ENCODE measurements at regions not wholly inside any gene's neighbourhood (a gene's known extent, or its start where the extent isn't known, plus 50 kb on each side); places are given as distances from the start of the nearest gene placed in this dataset.

GRCh38 chr10:109149666-109150350 lies 773.5 kb downstream of the XPNPEP1 start:
- no peak overlapping the region for H3K4me3 ChIP-seq (ENCODE audit: low read length in 2 of 2)
- no peaks in the 10 kb centered on the region for H3K36me3 ChIP-seq (ENCODE audit: control insufficient read depth in 2 of 2, insufficient read depth in 2 of 2, low read length in 1 of 2)
- H3K27ac ChIP-seq (ENCODE audit: low read depth in 1 of 2, low read length in 1 of 2) = no peak overlapping the region
- H3K9me3 ChIP-seq (ENCODE audit: control insufficient read depth in 2 of 2, insufficient read depth in 1 of 2, low read length in 1 of 2) = no peaks in the 10 kb centered on the region
- no peaks in the 10 kb centered on the region for H3K27me3 ChIP-seq (ENCODE audit: control insufficient read depth in 2 of 2, insufficient read depth in 1 of 2, low read length in 1 of 2)
- no peaks in the 10 kb centered on the region for H3K4me1 ChIP-seq (ENCODE audit: control insufficient read depth in 2 of 2, insufficient read depth in 2 of 2, low read length in 2 of 2)
- no peak for DNase-seq (ENCODE audit: low read depth in 6 of 9, low spot score in 9 of 9)

- no peak for DNase-seq (ENCODE audit: low read depth in 6 of 9, low spot score in 9 of 9)
- no peaks in the 10 kb centered on the region for H3K36me3 ChIP-seq (ENCODE audit: control insufficient read depth in 2 of 2, insufficient read depth in 2 of 2, low read length in 1 of 2)
- 83% methylated on average over 1 of the region's 1 CpG for WGBS
- H3K27me3 ChIP-seq (ENCODE audit: control insufficient read depth in 2 of 2, insufficient read depth in 1 of 2, low read length in 1 of 2) = no peaks in the 10 kb centered on the region
- H3K9me3 ChIP-seq (ENCODE audit: control insufficient read depth in 2 of 2, insufficient read depth in 1 of 2, low read length in 1 of 2) = no peaks in the 10 kb centered on the region
- no peak overlapping the region for H3K27ac ChIP-seq (ENCODE audit: low read depth in 1 of 2, low read length in 1 of 2)
- no peak overlapping the region for H3K4me3 ChIP-seq (ENCODE audit: low read length in 2 of 2)
- H3K4me1 ChIP-seq (ENCODE audit: control insufficient read depth in 2 of 2, insufficient read depth in 2 of 2, low read length in 2 of 2) = no peaks in the 10 kb centered on the region
Observed at GRCh38 chr10:109127363-109127762, 795.9 kb downstream of the XPNPEP1 start.

GRCh38 chr10:109126541-109126940 lies 796.8 kb downstream of the XPNPEP1 start:
- H3K27ac ChIP-seq (ENCODE audit: low read depth in 1 of 2, low read length in 1 of 2) = no peak overlapping the region
- DNase-seq (ENCODE audit: low read depth in 6 of 9, low spot score in 9 of 9) = no peak
- no peaks in the 10 kb centered on the region for H3K36me3 ChIP-seq (ENCODE audit: control insufficient read depth in 2 of 2, insufficient read depth in 2 of 2, low read length in 1 of 2)
- H3K4me3 ChIP-seq (ENCODE audit: low read length in 2 of 2) = no peak overlapping the region
- H3K9me3 ChIP-seq (ENCODE audit: control insufficient read depth in 2 of 2, insufficient read depth in 1 of 2, low read length in 1 of 2) = no peaks in the 10 kb centered on the region
- no peaks in the 10 kb centered on the region for H3K27me3 ChIP-seq (ENCODE audit: control insufficient read depth in 2 of 2, insufficient read depth in 1 of 2, low read length in 1 of 2)
- WGBS = 94% methylated on average over 3 of the region's 3 CpGs
- no peaks in the 10 kb centered on the region for H3K4me1 ChIP-seq (ENCODE audit: control insufficient read depth in 2 of 2, insufficient read depth in 2 of 2, low read length in 2 of 2)

GRCh38 chr10:109126016-109126415 lies 797.3 kb downstream of the XPNPEP1 start:
- H3K4me3 ChIP-seq (ENCODE audit: low read length in 2 of 2) = no peak overlapping the region
- H3K27ac ChIP-seq (ENCODE audit: low read depth in 1 of 2, low read length in 1 of 2) = no peak overlapping the region
- H3K27me3 ChIP-seq (ENCODE audit: control insufficient read depth in 2 of 2, insufficient read depth in 1 of 2, low read length in 1 of 2) = no peaks in the 10 kb centered on the region
- no peak for DNase-seq (ENCODE audit: low read depth in 6 of 9, low spot score in 9 of 9)
- H3K36me3 ChIP-seq (ENCODE audit: control insufficient read depth in 2 of 2, insufficient read depth in 2 of 2, low read length in 1 of 2) = no peaks in the 10 kb centered on the region
- no peaks in the 10 kb centered on the region for H3K9me3 ChIP-seq (ENCODE audit: control insufficient read depth in 2 of 2, insufficient read depth in 1 of 2, low read length in 1 of 2)
- 75% methylated on average over 1 of the region's 1 CpG for WGBS
- H3K4me1 ChIP-seq (ENCODE audit: control insufficient read depth in 2 of 2, insufficient read depth in 2 of 2, low read length in 2 of 2) = no peaks in the 10 kb centered on the region

- Histone ChIP-seq H3K36me3 (ENCODE audit: control insufficient read depth in 2 of 2, insufficient read depth in 2 of 2, low read length in 1 of 2) (no peaks in the 10 kb centered on the region), H3K4me3 (ENCODE audit: low read length in 2 of 2) (no peak overlapping the region), H3K4me1 (ENCODE audit: control insufficient read depth in 2 of 2, insufficient read depth in 2 of 2, low read length in 2 of 2) (no peaks in the 10 kb centered on the region), H3K27ac (ENCODE audit: low read depth in 1 of 2, low read length in 1 of 2) (no peak overlapping the region), H3K9me3 (ENCODE audit: control insufficient read depth in 2 of 2, insufficient read depth in 1 of 2, low read length in 1 of 2) (peaks cover 0 to 14% of the 10 kb centered on the region in 2 donors), H3K27me3 (ENCODE audit: control insufficient read depth in 2 of 2, insufficient read depth in 1 of 2, low read length in 1 of 2) (no peaks in the 10 kb centered on the region)
- 48% methylated on average over 2 of the region's 2 CpGs for WGBS
- no peak for DNase-seq (ENCODE audit: low read depth in 6 of 9, low spot score in 9 of 9)
Observed at GRCh38 chr10:109115179-109115578, 808.1 kb downstream of the XPNPEP1 start.

GRCh38 chr10:109114579-109114978 lies 808.7 kb downstream of the XPNPEP1 start:
- H3K36me3 ChIP-seq (ENCODE audit: control insufficient read depth in 2 of 2, insufficient read depth in 2 of 2, low read length in 1 of 2) = no peaks in the 10 kb centered on the region
- no peaks in the 10 kb centered on the region for H3K27me3 ChIP-seq (ENCODE audit: control insufficient read depth in 2 of 2, insufficient read depth in 1 of 2, low read length in 1 of 2)
- WGBS = 93% methylated on average over 2 of the region's 2 CpGs
- no peak for DNase-seq (ENCODE audit: low read depth in 6 of 9, low spot score in 9 of 9)
- H3K4me1 ChIP-seq (ENCODE audit: control insufficient read depth in 2 of 2, insufficient read depth in 2 of 2, low read length in 2 of 2) = no peaks in the 10 kb centered on the region
- peaks cover 0 to 14% of the 10 kb centered on the region in 2 donors for H3K9me3 ChIP-seq (ENCODE audit: control insufficient read depth in 2 of 2, insufficient read depth in 1 of 2, low read length in 1 of 2)
- H3K4me3 ChIP-seq (ENCODE audit: low read length in 2 of 2) = no peak overlapping the region
- H3K27ac ChIP-seq (ENCODE audit: low read depth in 1 of 2, low read length in 1 of 2) = no peak overlapping the region

GRCh38 chr10:109106604-109107003 lies 816.7 kb downstream of the XPNPEP1 start:
- H3K4me3 ChIP-seq (ENCODE audit: low read length in 2 of 2) = no peak overlapping the region
- DNase-seq (ENCODE audit: low read depth in 6 of 9, low spot score in 9 of 9) = no peak
- no peaks in the 10 kb centered on the region for H3K4me1 ChIP-seq (ENCODE audit: control insufficient read depth in 2 of 2, insufficient read depth in 2 of 2, low read length in 2 of 2)
- no peaks in the 10 kb centered on the region for H3K9me3 ChIP-seq (ENCODE audit: control insufficient read depth in 2 of 2, insufficient read depth in 1 of 2, low read length in 1 of 2)
- H3K27me3 ChIP-seq (ENCODE audit: control insufficient read depth in 2 of 2, insufficient read depth in 1 of 2, low read length in 1 of 2) = no peaks in the 10 kb centered on the region
- no peaks in the 10 kb centered on the region for H3K36me3 ChIP-seq (ENCODE audit: control insufficient read depth in 2 of 2, insufficient read depth in 2 of 2, low read length in 1 of 2)
- no peak overlapping the region for H3K27ac ChIP-seq (ENCODE audit: low read depth in 1 of 2, low read length in 1 of 2)

- DNase-seq (ENCODE audit: low read depth in 6 of 9, low spot score in 9 of 9) = no peak
- H3K27ac ChIP-seq (ENCODE audit: low read depth in 1 of 2, low read length in 1 of 2) = no peak overlapping the region
- no peaks in the 10 kb centered on the region for H3K36me3 ChIP-seq (ENCODE audit: control insufficient read depth in 2 of 2, insufficient read depth in 2 of 2, low read length in 1 of 2)
- H3K27me3 ChIP-seq (ENCODE audit: control insufficient read depth in 2 of 2, insufficient read depth in 1 of 2, low read length in 1 of 2) = no peaks in the 10 kb centered on the region
- no peak overlapping the region for H3K4me3 ChIP-seq (ENCODE audit: low read length in 2 of 2)
- no peaks in the 10 kb centered on the region for H3K9me3 ChIP-seq (ENCODE audit: control insufficient read depth in 2 of 2, insufficient read depth in 1 of 2, low read length in 1 of 2)
- WGBS = 64% methylated on average over 2 of the region's 2 CpGs
- H3K4me1 ChIP-seq (ENCODE audit: control insufficient read depth in 2 of 2, insufficient read depth in 2 of 2, low read length in 2 of 2) = no peaks in the 10 kb centered on the region
Observed at GRCh38 chr10:109105725-109106124, 817.6 kb downstream of the XPNPEP1 start.

- Histone ChIP-seq H3K36me3 (ENCODE audit: control insufficient read depth in 2 of 2, insufficient read depth in 2 of 2, low read length in 1 of 2) (no peaks in the 10 kb centered on the region), H3K4me1 (ENCODE audit: control insufficient read depth in 2 of 2, insufficient read depth in 2 of 2, low read length in 2 of 2) (no peaks in the 10 kb centered on the region), H3K9me3 (ENCODE audit: control insufficient read depth in 2 of 2, insufficient read depth in 1 of 2, low read length in 1 of 2) (no peaks in the 10 kb centered on the region), H3K4me3 (ENCODE audit: low read length in 2 of 2) (no peak overlapping the region), H3K27ac (ENCODE audit: low read depth in 1 of 2, low read length in 1 of 2) (no peak overlapping the region), H3K27me3 (ENCODE audit: control insufficient read depth in 2 of 2, insufficient read depth in 1 of 2, low read length in 1 of 2) (no peaks in the 10 kb centered on the region)
- 99% methylated on average over 2 of the region's 2 CpGs for WGBS
- no peak for DNase-seq (ENCODE audit: low read depth in 6 of 9, low spot score in 9 of 9)
Observed at GRCh38 chr10:109104806-109105205, 818.5 kb downstream of the XPNPEP1 start.

- Histone ChIP-seq H3K27me3 (ENCODE audit: control insufficient read depth in 2 of 2, insufficient read depth in 1 of 2, low read length in 1 of 2) (no peaks in the 10 kb centered on the region), H3K36me3 (ENCODE audit: control insufficient read depth in 2 of 2, insufficient read depth in 2 of 2, low read length in 1 of 2) (no peaks in the 10 kb centered on the region), H3K27ac (ENCODE audit: low read depth in 1 of 2, low read length in 1 of 2) (no peak overlapping the region), H3K4me1 (ENCODE audit: control insufficient read depth in 2 of 2, insufficient read depth in 2 of 2, low read length in 2 of 2) (no peaks in the 10 kb centered on the region), H3K4me3 (ENCODE audit: low read length in 2 of 2) (no peak overlapping the region), H3K9me3 (ENCODE audit: control insufficient read depth in 2 of 2, insufficient read depth in 1 of 2, low read length in 1 of 2) (no peaks in the 10 kb centered on the region)
- 67% methylated on average over 2 of the region's 2 CpGs for WGBS
- DNase-seq (ENCODE audit: low read depth in 6 of 9, low spot score in 9 of 9) = no peak
Observed at GRCh38 chr10:109103278-109103677, 820.0 kb downstream of the XPNPEP1 start.
